PFSK-1 (cell line): ENCODE measurements at regions not wholly inside any gene's neighbourhood (a gene's known extent, or its start where the extent isn't known, plus 50 kb on each side); places are given as distances from the start of the nearest gene placed in this dataset.

ENCODE experiments used
- POLR2AphosphoS5 ChIP-seq: IDR thresholded peaks from 2 replicates; pipeline ENCODE4 v1.6.1; 2012; ENCODE audit warnings: low read depth, mild to moderate bottlenecking, control low read depth, low read length, moderate library complexity
- SIN3A ChIP-seq: IDR thresholded peaks from 2 replicates; pipeline ENCODE4 v1.6.1; 2012; ENCODE audit warnings: mild to moderate bottlenecking, low read length, moderate library complexity, borderline replicate concordance; ENCODE audit not compliant: insufficient read depth
- TAF1 ChIP-seq: IDR thresholded peaks from 2 replicates; pipeline ENCODE4 v1.6.1; 2012; ENCODE audit warnings: low read length, control low read depth, borderline replicate concordance; ENCODE audit not compliant: insufficient read depth
- TF ChIP-seq, protein P1 (sequence below), 2 experiments: IDR thresholded peaks; 2 replicates each; pipeline versions ENCODE4 v1.6.1 to v1.8.0; 2011 to 2012; ENCODE audit warnings: low read depth in 2 of 2, low read length in 2 of 2, control low read depth in 1 of 2, inconsistent platforms in 1 of 2, mild to moderate bottlenecking in 1 of 2, moderate library complexity in 1 of 2; ENCODE audit not compliant: insufficient read depth in 1 of 2

DNA sequence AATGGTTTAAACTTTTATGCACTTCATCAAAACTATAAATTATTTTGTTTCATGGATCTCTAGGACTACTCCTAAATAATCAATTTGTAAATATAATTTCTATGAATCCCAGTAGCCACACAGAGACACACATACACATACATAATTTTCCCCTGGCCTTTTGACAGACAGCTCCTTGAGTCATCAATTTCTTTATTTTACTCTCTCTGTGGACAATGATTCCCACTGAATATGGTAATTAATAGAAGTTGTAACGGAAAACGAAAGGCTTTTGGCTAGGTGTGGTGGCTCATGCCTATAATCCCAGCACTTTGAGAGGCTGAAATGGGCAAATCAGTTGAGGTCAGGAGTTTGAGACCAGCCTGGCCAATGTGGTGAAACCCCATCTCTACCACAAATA is 235.1 kb downstream of the EPHA4 start:
- TF ChIP-seq, protein P1, sequence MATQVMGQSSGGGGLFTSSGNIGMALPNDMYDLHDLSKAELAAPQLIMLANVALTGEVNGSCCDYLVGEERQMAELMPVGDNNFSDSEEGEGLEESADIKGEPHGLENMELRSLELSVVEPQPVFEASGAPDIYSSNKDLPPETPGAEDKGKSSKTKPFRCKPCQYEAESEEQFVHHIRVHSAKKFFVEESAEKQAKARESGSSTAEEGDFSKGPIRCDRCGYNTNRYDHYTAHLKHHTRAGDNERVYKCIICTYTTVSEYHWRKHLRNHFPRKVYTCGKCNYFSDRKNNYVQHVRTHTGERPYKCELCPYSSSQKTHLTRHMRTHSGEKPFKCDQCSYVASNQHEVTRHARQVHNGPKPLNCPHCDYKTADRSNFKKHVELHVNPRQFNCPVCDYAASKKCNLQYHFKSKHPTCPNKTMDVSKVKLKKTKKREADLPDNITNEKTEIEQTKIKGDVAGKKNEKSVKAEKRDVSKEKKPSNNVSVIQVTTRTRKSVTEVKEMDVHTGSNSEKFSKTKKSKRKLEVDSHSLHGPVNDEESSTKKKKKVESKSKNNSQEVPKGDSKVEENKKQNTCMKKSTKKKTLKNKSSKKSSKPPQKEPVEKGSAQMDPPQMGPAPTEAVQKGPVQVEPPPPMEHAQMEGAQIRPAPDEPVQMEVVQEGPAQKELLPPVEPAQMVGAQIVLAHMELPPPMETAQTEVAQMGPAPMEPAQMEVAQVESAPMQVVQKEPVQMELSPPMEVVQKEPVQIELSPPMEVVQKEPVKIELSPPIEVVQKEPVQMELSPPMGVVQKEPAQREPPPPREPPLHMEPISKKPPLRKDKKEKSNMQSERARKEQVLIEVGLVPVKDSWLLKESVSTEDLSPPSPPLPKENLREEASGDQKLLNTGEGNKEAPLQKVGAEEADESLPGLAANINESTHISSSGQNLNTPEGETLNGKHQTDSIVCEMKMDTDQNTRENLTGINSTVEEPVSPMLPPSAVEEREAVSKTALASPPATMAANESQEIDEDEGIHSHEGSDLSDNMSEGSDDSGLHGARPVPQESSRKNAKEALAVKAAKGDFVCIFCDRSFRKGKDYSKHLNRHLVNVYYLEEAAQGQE (IDR thresholded peaks at IDR 0.05; ENCODE audit: insufficient read depth in 1 of 2, low read depth in 2 of 2, low read length in 2 of 2), result no peak
- no peak for TF ChIP-seq POLR2AphosphoS5
- no peak for TF ChIP-seq SIN3A
- TF ChIP-seq TAF1, result no peak
